OCI-LY7 (cell line): ENCODE measurements at regions not wholly inside any gene's neighbourhood (a gene's known extent, or its start where the extent isn't known, plus 50 kb on each side); places are given as distances from the start of the nearest gene placed in this dataset.
"Not testable (repeated sequence)": the region's sequence is repeated elsewhere in the genome, so short reads cannot be mapped to it uniquely, and the experiment has no call there.

Source experiments
- EZH2phosphoT487 ChIP-seq: fragments of 200-600 bp; sonication (generic); IDR thresholded peaks from 2 replicates; pipeline ENCODE4 v1.6.1; 2018; ENCODE audit warnings: low read depth, borderline replicate concordance, mild to moderate bottlenecking, mixed run types, antibody characterized with exemption, low read length, moderate library complexity, mixed read lengths
- TF ChIP-seq, protein P1 (sequence below): fragments of 200-600 bp; sonication (generic); conservative IDR thresholded peaks from 2 replicates; pipeline ENCODE4 v1.5.1; 2014; ENCODE audit warnings: mild to moderate bottlenecking, antibody characterized with exemption, low read length, moderate library complexity, mixed read lengths

DNA sequence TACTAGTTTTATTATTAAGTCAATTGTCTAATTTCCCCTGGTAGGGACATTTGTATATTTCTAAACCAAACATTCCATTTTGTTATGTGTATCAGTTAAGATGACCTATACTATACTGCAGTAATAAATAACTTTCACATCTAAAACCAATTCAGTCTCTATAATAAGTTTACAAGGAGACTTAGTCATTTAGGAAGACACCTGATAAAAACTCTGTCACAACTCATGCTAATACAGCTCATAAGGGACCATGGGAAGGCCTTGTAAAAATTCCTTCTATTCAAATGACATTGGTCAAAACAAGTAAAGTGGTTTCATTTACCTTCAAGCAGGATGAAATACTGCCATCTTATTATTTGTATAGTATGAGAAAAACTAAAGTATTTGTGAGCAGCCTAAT, 597.9 kb downstream of the PRIM2 start:
- TF ChIP-seq, protein P1, sequence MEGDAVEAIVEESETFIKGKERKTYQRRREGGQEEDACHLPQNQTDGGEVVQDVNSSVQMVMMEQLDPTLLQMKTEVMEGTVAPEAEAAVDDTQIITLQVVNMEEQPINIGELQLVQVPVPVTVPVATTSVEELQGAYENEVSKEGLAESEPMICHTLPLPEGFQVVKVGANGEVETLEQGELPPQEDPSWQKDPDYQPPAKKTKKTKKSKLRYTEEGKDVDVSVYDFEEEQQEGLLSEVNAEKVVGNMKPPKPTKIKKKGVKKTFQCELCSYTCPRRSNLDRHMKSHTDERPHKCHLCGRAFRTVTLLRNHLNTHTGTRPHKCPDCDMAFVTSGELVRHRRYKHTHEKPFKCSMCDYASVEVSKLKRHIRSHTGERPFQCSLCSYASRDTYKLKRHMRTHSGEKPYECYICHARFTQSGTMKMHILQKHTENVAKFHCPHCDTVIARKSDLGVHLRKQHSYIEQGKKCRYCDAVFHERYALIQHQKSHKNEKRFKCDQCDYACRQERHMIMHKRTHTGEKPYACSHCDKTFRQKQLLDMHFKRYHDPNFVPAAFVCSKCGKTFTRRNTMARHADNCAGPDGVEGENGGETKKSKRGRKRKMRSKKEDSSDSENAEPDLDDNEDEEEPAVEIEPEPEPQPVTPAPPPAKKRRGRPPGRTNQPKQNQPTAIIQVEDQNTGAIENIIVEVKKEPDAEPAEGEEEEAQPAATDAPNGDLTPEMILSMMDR: not testable (repeated sequence)
- not testable (repeated sequence) for TF ChIP-seq EZH2phosphoT487
